K562 (cell line): ENCODE measurements at regions not wholly inside any gene's neighbourhood (a gene's known extent, or its start where the extent isn't known, plus 50 kb on each side); places are given as distances from the start of the nearest gene placed in this dataset.

Source experiments
- ATAC-seq: fragments of 200-7000 bp; cut with Tn5 transposase; 3 replicates; pipeline ENCODE4 v1.9.1; 2020; ENCODE audit warnings: moderate library complexity
- BruUV-seq: library from RNA; stranded (reverse); fragments of 400-500 nt; replicated peaks from 2 replicates; lab custom pipeline; 2021; lab: Mats Ljungman, UMichigan
- CTCF ChIA-PET: fragments of 300-600 bp; formaldehyde crosslinking; extraction: SDS; loops from one replicate; lab custom pipeline; 2021; ENCODE audit warnings: low intra/inter-chr PET ratio; lab: Yijun Ruan, JAX
- POLR2A ChIA-PET: fragments of 300-600, 350-650 bp; sonication (Branson Sonifier 250); formaldehyde crosslinking; extraction: SDS; loops from one replicate; lab custom pipeline; 2021; ENCODE audit warnings: antibody characterized with exemption, inconsistent platforms; lab: Yijun Ruan, JAX
- DNase-seq, 4 experiments: peaks; one replicate each; pipeline versions ENCODE4 v3.0.0 to v3.0.0-alpha.2; 2011 to 2018; ENCODE audit warnings: low spot score in 3 of 4, mixed read lengths in 3 of 4; ENCODE audit errors: extremely low read depth in 1 of 4
- FAIRE-seq: peaks from 2 replicates; lab custom pipeline; 2011; peaks lifted over from hg19 to GRCh38; lab: Jason Lieb, UNC
- H2AFZ ChIP-seq: 2 replicates; pipeline ENCODE4 v1.6.0; 2011; ENCODE audit warnings: low read depth, low read length, control low read depth, inconsistent platforms
- H3K27ac ChIP-seq: fragments of 200-600 bp; 3 replicates; pipeline ENCODE4 v1.8.0; 2011; ENCODE audit warnings: low read depth, mild to moderate bottlenecking, control low read depth, inconsistent platforms, low read length, moderate library complexity, mixed read lengths; ENCODE audit errors: extremely low read depth
- H3K27me3 ChIP-seq, 2 experiments: fragments of 300-600 bp in 1 of 2; 2 replicates in 1 of 2; 3 replicates in 1 of 2; pipeline versions ENCODE4 v1.6.0 to v1.8.0; 2011; ENCODE audit warnings: inconsistent platforms in 2 of 2, low read length in 2 of 2, mild to moderate bottlenecking in 1 of 2, mixed read lengths in 1 of 2, moderate library complexity in 1 of 2; ENCODE audit not compliant: control insufficient read depth in 2 of 2, insufficient read depth in 2 of 2
- H3K36me3 ChIP-seq: fragments of 300-600 bp; 3 replicates; pipeline ENCODE4 v1.8.0; 2011; ENCODE audit warnings: mild to moderate bottlenecking, low read length, inconsistent platforms; ENCODE audit not compliant: control insufficient read depth, insufficient read depth
- H3K4me1 ChIP-seq, 2 experiments: fragments of 200-600 bp in 1 of 2; replicated peaks in 1 of 2; 2 replicates in 1 of 2; 3 replicates in 1 of 2; pipeline versions ENCODE4 v1.5.1 to v1.8.0; 2011; ENCODE audit warnings: inconsistent platforms in 2 of 2, low read length in 2 of 2, mild to moderate bottlenecking in 1 of 2, mixed read lengths in 1 of 2, moderate library complexity in 1 of 2; ENCODE audit not compliant: control insufficient read depth in 2 of 2, insufficient read depth in 2 of 2
- H3K4me2 ChIP-seq: 2 replicates; pipeline ENCODE4 v1.6.1; 2011; ENCODE audit warnings: low read length, control low read depth, inconsistent platforms, mixed read lengths; ENCODE audit not compliant: insufficient read depth
- H3K4me3 ChIP-seq: fragments of 200-600 bp; sonication (generic), shearing (Covaris generic); 2 replicates; pipeline ENCODE4 v1.5.1; 2016; ENCODE audit warnings: control low read depth, inconsistent platforms
- H3K79me2 ChIP-seq: fragments of 200-600 bp; 3 replicates; pipeline ENCODE4 v1.8.0; 2011; ENCODE audit warnings: low read length, inconsistent platforms; ENCODE audit not compliant: control insufficient read depth, insufficient read depth
- H3K9ac ChIP-seq, 2 experiments: 2 replicates each; pipeline versions ENCODE4 v1.6.0 to v1.6.1; 2011; ENCODE audit warnings: low read depth in 2 of 2, low read length in 2 of 2, control low read depth in 1 of 2, inconsistent platforms in 1 of 2, mild to moderate bottlenecking in 1 of 2, mixed read lengths in 1 of 2; ENCODE audit not compliant: insufficient read depth in 1 of 2
- H3K9me1 ChIP-seq: one replicate; pipeline ENCODE4 v1.6.0; 2011; ENCODE audit warnings: inconsistent platforms, mild to moderate bottlenecking, low read length, moderate library complexity; ENCODE audit not compliant: control insufficient read depth, insufficient read depth
- H3K9me3 ChIP-seq: replicated peaks from 2 replicates; pipeline ENCODE4 v1.5.1; 2011; ENCODE audit warnings: low read depth, low read length, inconsistent platforms; ENCODE audit not compliant: control insufficient read depth, insufficient read depth
- H4K20me1 ChIP-seq: replicated peaks from 2 replicates; pipeline ENCODE4 v1.6.1; 2011; ENCODE audit warnings: low read length, inconsistent platforms, mixed read lengths; ENCODE audit not compliant: control insufficient read depth, insufficient read depth
- E4F1 ChIP-seq: fragments of 250-450 bp; sonication (Bioruptor Pico); IDR thresholded peaks from 2 replicates; pipeline ENCODE4 v1.5.0; 2021; ENCODE audit warnings: mild to moderate bottlenecking, borderline replicate concordance
- KLF16 ChIP-seq: IDR thresholded peaks from 2 replicates; pipeline ENCODE4 v1.6.1; 2016; ENCODE audit warnings: antibody characterized with exemption
- SOX6 ChIP-seq: fragments of 450-650 bp; IDR thresholded peaks from 2 replicates; pipeline ENCODE4 v1.6.1; 2014; ENCODE audit warnings: mild to moderate bottlenecking
- SRF ChIP-seq, 2 experiments: fragments of 250-450, 450-650 bp in 1 of 2; sonication (Bioruptor Pico) in 1 of 2; sonication (generic) in 1 of 2; formaldehyde crosslinking; IDR thresholded peaks; 2 replicates each; pipeline versions ENCODE4 v1.5.0 to v1.5.1; 2020 to 2022; ENCODE audit warnings: mild to moderate bottlenecking in 1 of 2, missing genetic modification reagents in 1 of 2
- SRSF9 ChIP-seq: fragments of 200-400 bp; formaldehyde crosslinking; IDR thresholded peaks from 2 replicates; pipeline ENCODE4 v1.6.1; 2017; ENCODE audit warnings: low read depth, low read length, borderline replicate concordance
- TAF7 ChIP-seq: fragments of 450-650 bp; IDR thresholded peaks from 2 replicates; pipeline ENCODE4 v1.6.1; 2016; ENCODE audit warnings: missing genetic modification characterization, missing compliant biosample characterization
- ZNF24 ChIP-seq: fragments of 450-650 bp; IDR thresholded peaks from 2 replicates; pipeline ENCODE4 v1.6.1; 2016
- WGBS: fragments of 100-300 bp; shearing (Covaris generic); methylation state at CpG from one replicate; pipeline ENCODE4 v1.1.6; 2016; ENCODE audit warnings: low coverage, mixed read lengths; ENCODE audit not compliant: insufficient coverage; ENCODE audit errors: missing lambda C conversion rate; 5-methylcytosine and 5-hydroxymethylcytosine counted together
- in situ Hi-C: fragments of 300-500 bp; cut with MboI; formaldehyde crosslinking; loops from 4 replicates; pipeline ENCODE4 v1.15.0; 2018; ENCODE audit warnings: inconsistent platforms, mixed read lengths
- intact Hi-C: fragments of 100-400 bp; cut with micrococcal nuclease; formaldehyde crosslinking; loops from 2 replicates; pipeline ENCODE4 v1.14.2; 2022

- Histone ChIP-seq H3K27ac (no peak overlapping the region), H3K79me2 (no peaks in the 10 kb centered on the region), H3K9me3 (no peaks in the 10 kb centered on the region), H3K9ac (no peak overlapping the region), H2AFZ (no peak overlapping the region), H3K4me2 (no peak overlapping the region), H4K20me1 (no peaks in the 10 kb centered on the region), H3K36me3 (no peaks in the 10 kb centered on the region), H3K9me1 (no peaks in the 10 kb centered on the region), H3K27me3 (peaks cover 5 to 10% of the 10 kb centered on the region in 2 experiments; a peak in 2 of 5 replicates), H3K4me1 (no peaks in the 10 kb centered on the region), H3K4me3 (no peak overlapping the region)
- POLR2A ChIA-PET, result no interaction called here
- TF ChIP-seq TAF7 (tag), result no peak
- no peak for TF ChIP-seq SRSF9
- TF ChIP-seq E4F1 (CRISPR knock-in tag), result no peak
- TF ChIP-seq SOX6, result no peak
- TF ChIP-seq ZNF24, result no peak
- TF ChIP-seq SRF (CRISPR knock-in tag; IDR thresholded peaks at IDR 0.05), result no peak
- TF ChIP-seq KLF16, result no peak
- in situ Hi-C loops, result no loop called here
- intact Hi-C loops, result no loop called here
- WGBS, result 0% methylated on average over 4 of the region's 4 CpGs
- CTCF ChIA-PET, result no interaction called here
- ATAC-seq (no peak), FAIRE-seq (no peak), DNase-seq (no peak)
- no TSS peak for BruUV-seq
These were observed 55.1 kb upstream of the CWC22 start for GRCh38 chr2:180062178-180062577.
